Neural cell (in vitro differentiated cells): ENCODE measurements at regions not wholly inside any gene's neighbourhood (a gene's known extent, or its start where the extent isn't known, plus 50 kb on each side); places are given as distances from the start of the nearest gene placed in this dataset.

Source experiments
- H2AFZ ChIP-seq: fragments of 200-600, 300-800 bp; sonication (generic), shearing (Covaris generic); 2 replicates; pipeline ENCODE4 v1.6.0; 2014; ENCODE audit warnings: low read depth, mild to moderate bottlenecking, antibody characterized with exemption, low read length, moderate library complexity
- H3F3A ChIP-seq: fragments of 200-600 bp; shearing (Covaris generic); 2 replicates; pipeline ENCODE4 v1.6.1; 2016; ENCODE audit warnings: mild to moderate bottlenecking, moderate library complexity, mixed read lengths, antibody characterized with exemption, low read length; ENCODE audit not compliant: insufficient read depth, poor library complexity, severe bottlenecking
- H3K27ac ChIP-seq: fragments of 200-600, 300-800 bp; sonication (generic), shearing (Covaris generic); 2 replicates; pipeline ENCODE4 v1.5.1; 2014; ENCODE audit warnings: mild to moderate bottlenecking, low read length, moderate library complexity
- H3K27me3 ChIP-seq: fragments of 300-800, 200-600 bp; sonication (generic), shearing (Covaris generic); 2 replicates; pipeline ENCODE4 v1.6.0; 2014; ENCODE audit warnings: mild to moderate bottlenecking, low read depth, low read length, moderate library complexity; ENCODE audit not compliant: insufficient read depth
- H3K36me3 ChIP-seq: fragments of 300-800, 200-600 bp; sonication (generic), shearing (Covaris generic); 2 replicates; pipeline ENCODE4 v1.5.1; 2014; ENCODE audit warnings: mild to moderate bottlenecking, antibody characterized with exemption, low read length, moderate library complexity; ENCODE audit not compliant: insufficient read depth
- H3K4me2 ChIP-seq: fragments of 300-800, 200-600 bp; sonication (generic), shearing (Covaris generic); 2 replicates; pipeline ENCODE4 v1.6.0; 2014; ENCODE audit warnings: mild to moderate bottlenecking, low read length
- H3K4me3 ChIP-seq: fragments of 300-800, 200-600 bp; sonication (generic), shearing (Covaris generic); 2 replicates; pipeline ENCODE4 v1.5.1; 2014; ENCODE audit warnings: mild to moderate bottlenecking, low read length, moderate library complexity
- H3K79me2 ChIP-seq: fragments of 200-600 bp; shearing (Covaris generic); replicated peaks from 2 replicates; pipeline ENCODE4 v1.6.0; 2014; ENCODE audit warnings: mild to moderate bottlenecking, low read length, moderate library complexity; ENCODE audit not compliant: insufficient read depth
- H3K9ac ChIP-seq: fragments of 300-800, 200-600 bp; sonication (generic), shearing (Covaris generic); 2 replicates; pipeline ENCODE4 v1.6.1; 2016; ENCODE audit warnings: mild to moderate bottlenecking, low read length, mixed read lengths
- H3K9me2 ChIP-seq: fragments of 200-600 bp; shearing (Covaris generic); 2 replicates; pipeline ENCODE4 v1.6.1; 2016; ENCODE audit warnings: mild to moderate bottlenecking, low read length, mixed read lengths; ENCODE audit not compliant: insufficient read depth
- H3K9me3 ChIP-seq: fragments of 200-600, 300-800 bp; sonication (generic), shearing (Covaris generic); 2 replicates; pipeline ENCODE4 v1.6.1; 2016; ENCODE audit warnings: mild to moderate bottlenecking, mixed run types, low read length, moderate library complexity, mixed read lengths
- H4K20me1 ChIP-seq: fragments of 200-600 bp; shearing (Covaris generic); 2 replicates; pipeline ENCODE4 v1.6.1; 2016; ENCODE audit warnings: mild to moderate bottlenecking, mixed run types; ENCODE audit not compliant: insufficient read depth
- EP300 ChIP-seq: fragments of 450-650 bp; conservative IDR thresholded peaks from 2 replicates; pipeline ENCODE4 v1.6.1; 2014; ENCODE audit warnings: antibody characterized with exemption, mild to moderate bottlenecking, moderate library complexity; ENCODE audit not compliant: poor library complexity, severe bottlenecking
- EZH2 ChIP-seq: fragments of 200-600, 300-800 bp; shearing (Covaris generic), sonication (generic); IDR thresholded peaks from 2 replicates; pipeline ENCODE4 v1.6.1; 2014; ENCODE audit warnings: antibody characterized with exemption, low read length, borderline replicate concordance, mild to moderate bottlenecking; ENCODE audit not compliant: insufficient read depth, poor library complexity, severe bottlenecking
- MXI1 ChIP-seq: fragments of 450-650 bp; conservative IDR thresholded peaks from 2 replicates; pipeline ENCODE4 v1.6.1; 2014; ENCODE audit warnings: antibody characterized with exemption, mild to moderate bottlenecking; ENCODE audit not compliant: poor library complexity, severe bottlenecking
- POLR2AphosphoS5 ChIP-seq: IDR thresholded peaks from 2 replicates; pipeline ENCODE4 v1.6.1; 2012
- RAD21 ChIP-seq: fragments of 450-650 bp; conservative IDR thresholded peaks from 2 replicates; pipeline ENCODE4 v1.6.1; 2014; ENCODE audit warnings: antibody characterized with exemption, mild to moderate bottlenecking, moderate library complexity
- SMC3 ChIP-seq: fragments of 450-650 bp; conservative IDR thresholded peaks from 2 replicates; pipeline ENCODE4 v1.6.1; 2014; ENCODE audit warnings: antibody characterized with exemption, mild to moderate bottlenecking, moderate library complexity; ENCODE audit not compliant: poor library complexity
- TAF1 ChIP-seq: IDR thresholded peaks from 2 replicates; pipeline ENCODE4 v1.6.1; 2012; ENCODE audit warnings: low read depth
- TF ChIP-seq, protein P1 (sequence below): IDR thresholded peaks from 2 replicates; pipeline ENCODE4 v1.6.1; 2012; ENCODE audit warnings: borderline replicate concordance
- TF ChIP-seq, protein P2 (sequence below): fragments of 450-650 bp; IDR thresholded peaks from 2 replicates; pipeline ENCODE4 v1.5.1; 2014; ENCODE audit warnings: antibody characterized with exemption, mild to moderate bottlenecking, moderate library complexity; ENCODE audit not compliant: poor library complexity, severe bottlenecking

DNA sequence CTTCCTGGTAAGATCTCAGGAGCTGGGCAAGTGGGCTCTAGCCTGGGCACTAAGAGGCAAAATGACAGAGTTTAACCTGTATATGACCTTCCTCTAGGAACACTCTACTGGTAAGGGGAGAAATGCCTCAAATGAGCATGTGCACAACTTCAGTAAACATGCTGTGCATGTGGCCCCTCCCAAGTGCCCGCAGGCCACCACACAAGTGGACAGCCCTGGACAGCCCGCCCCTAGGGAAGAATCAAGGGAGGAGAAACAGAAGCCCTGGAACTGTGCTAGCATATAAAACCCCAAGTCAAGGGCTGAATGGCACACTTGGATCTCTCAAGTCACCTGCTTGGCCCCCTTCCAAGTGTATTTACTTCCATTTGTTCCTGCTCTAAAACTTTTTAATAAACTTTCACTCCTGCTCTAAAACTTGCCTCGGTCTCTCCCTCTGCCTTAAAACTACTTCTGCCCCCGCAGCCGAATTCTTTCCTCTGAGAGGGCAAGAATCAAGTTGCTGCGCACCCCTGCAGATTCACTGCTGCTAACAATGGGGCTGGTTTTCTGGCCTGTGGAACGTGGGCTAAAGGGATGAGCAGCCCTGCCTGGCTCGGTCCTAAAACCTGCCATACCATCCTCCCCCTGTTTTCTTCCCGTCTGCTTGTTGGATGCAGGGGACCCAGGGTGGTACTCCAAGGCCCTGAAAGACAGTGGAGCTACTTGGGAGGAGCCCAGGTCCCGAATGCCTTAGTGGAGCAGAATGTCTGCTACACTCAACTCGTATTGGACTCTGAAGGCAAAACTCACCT is 93.5 kb downstream of the IER5 start:
- no peaks in the 10 kb centered on the region for H3F3A ChIP-seq
- H3K36me3 ChIP-seq, result no peaks in the 10 kb centered on the region
- H3K27me3 ChIP-seq, result no peaks in the 10 kb centered on the region
- no peak overlapping the region for H3K9ac ChIP-seq
- H2AFZ ChIP-seq, result no peak overlapping the region
- H3K4me3 ChIP-seq, result no peak overlapping the region
- no peaks in the 10 kb centered on the region for H3K9me3 ChIP-seq
- H3K9me2 ChIP-seq, result no peaks in the 10 kb centered on the region
- H4K20me1 ChIP-seq, result no peaks in the 10 kb centered on the region
- H3K79me2 ChIP-seq, result no peaks in the 10 kb centered on the region
- H3K27ac ChIP-seq, result no peak overlapping the region
- H3K4me2 ChIP-seq, result no peak overlapping the region
- TF ChIP-seq TAF1, result no peak
- no peak for TF ChIP-seq POLR2AphosphoS5
- TF ChIP-seq EP300, result no peak
- TF ChIP-seq, protein P1, sequence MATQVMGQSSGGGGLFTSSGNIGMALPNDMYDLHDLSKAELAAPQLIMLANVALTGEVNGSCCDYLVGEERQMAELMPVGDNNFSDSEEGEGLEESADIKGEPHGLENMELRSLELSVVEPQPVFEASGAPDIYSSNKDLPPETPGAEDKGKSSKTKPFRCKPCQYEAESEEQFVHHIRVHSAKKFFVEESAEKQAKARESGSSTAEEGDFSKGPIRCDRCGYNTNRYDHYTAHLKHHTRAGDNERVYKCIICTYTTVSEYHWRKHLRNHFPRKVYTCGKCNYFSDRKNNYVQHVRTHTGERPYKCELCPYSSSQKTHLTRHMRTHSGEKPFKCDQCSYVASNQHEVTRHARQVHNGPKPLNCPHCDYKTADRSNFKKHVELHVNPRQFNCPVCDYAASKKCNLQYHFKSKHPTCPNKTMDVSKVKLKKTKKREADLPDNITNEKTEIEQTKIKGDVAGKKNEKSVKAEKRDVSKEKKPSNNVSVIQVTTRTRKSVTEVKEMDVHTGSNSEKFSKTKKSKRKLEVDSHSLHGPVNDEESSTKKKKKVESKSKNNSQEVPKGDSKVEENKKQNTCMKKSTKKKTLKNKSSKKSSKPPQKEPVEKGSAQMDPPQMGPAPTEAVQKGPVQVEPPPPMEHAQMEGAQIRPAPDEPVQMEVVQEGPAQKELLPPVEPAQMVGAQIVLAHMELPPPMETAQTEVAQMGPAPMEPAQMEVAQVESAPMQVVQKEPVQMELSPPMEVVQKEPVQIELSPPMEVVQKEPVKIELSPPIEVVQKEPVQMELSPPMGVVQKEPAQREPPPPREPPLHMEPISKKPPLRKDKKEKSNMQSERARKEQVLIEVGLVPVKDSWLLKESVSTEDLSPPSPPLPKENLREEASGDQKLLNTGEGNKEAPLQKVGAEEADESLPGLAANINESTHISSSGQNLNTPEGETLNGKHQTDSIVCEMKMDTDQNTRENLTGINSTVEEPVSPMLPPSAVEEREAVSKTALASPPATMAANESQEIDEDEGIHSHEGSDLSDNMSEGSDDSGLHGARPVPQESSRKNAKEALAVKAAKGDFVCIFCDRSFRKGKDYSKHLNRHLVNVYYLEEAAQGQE, result no peak
- TF ChIP-seq, protein P2, sequence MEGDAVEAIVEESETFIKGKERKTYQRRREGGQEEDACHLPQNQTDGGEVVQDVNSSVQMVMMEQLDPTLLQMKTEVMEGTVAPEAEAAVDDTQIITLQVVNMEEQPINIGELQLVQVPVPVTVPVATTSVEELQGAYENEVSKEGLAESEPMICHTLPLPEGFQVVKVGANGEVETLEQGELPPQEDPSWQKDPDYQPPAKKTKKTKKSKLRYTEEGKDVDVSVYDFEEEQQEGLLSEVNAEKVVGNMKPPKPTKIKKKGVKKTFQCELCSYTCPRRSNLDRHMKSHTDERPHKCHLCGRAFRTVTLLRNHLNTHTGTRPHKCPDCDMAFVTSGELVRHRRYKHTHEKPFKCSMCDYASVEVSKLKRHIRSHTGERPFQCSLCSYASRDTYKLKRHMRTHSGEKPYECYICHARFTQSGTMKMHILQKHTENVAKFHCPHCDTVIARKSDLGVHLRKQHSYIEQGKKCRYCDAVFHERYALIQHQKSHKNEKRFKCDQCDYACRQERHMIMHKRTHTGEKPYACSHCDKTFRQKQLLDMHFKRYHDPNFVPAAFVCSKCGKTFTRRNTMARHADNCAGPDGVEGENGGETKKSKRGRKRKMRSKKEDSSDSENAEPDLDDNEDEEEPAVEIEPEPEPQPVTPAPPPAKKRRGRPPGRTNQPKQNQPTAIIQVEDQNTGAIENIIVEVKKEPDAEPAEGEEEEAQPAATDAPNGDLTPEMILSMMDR, result no peak
- TF ChIP-seq RAD21, result no peak
- TF ChIP-seq EZH2, result no peak
- TF ChIP-seq MXI1, result no peak
- TF ChIP-seq SMC3, result no peak

DNA sequence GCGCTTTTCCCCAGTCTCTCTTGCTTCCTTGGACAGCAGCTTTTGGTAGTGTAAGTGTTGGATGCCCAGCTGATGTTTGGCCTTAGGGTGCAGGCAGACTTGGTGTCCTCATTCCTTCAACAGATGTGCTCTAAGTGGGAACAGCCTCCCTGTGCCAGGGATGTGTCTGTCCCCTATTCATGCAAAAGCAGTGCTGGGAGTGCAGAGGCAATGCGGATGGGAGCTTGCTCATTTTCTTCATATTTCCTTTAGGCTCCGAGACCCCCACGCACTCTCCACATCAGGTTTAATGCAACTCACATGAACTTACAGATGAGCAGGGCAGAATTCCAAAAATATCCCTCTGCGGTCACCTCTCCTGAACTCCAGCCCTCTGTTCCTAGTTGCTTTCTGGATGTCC is 96.1 kb downstream of the IER5 start:
- Histone ChIP-seq H3K4me3 (no peak overlapping the region), H4K20me1 (no peaks in the 10 kb centered on the region), H3K9me2 (no peaks in the 10 kb centered on the region), H3K79me2 (no peaks in the 10 kb centered on the region), H3K4me2 (no peak overlapping the region), H3K27me3 (no peaks in the 10 kb centered on the region), H2AFZ (no peak overlapping the region), H3K9me3 (no peaks in the 10 kb centered on the region), H3K9ac (no peak overlapping the region), H3K36me3 (no peaks in the 10 kb centered on the region), H3F3A (no peaks in the 10 kb centered on the region), H3K27ac (no peak overlapping the region)
- no peak for TF ChIP-seq POLR2AphosphoS5

DNA sequence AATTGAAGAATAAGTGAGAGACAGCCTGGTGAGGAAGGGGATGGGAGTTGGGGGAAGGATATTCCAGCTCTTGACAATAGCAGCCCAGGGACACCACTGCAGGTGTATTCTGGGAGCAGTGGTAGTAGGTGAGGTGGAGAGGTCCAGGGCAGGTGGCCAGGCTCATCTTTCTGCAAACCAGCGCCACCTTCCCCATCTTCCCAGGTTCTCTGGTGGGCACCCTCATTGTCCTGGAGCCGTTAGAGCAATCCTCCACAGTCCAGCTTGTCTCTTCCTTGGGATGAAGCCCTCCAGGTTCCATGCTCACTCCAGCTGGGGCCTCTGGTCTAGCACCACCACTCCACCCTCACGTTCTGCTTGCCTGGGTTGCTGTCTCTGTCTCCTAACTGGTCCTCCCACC is 97.0 kb downstream of the IER5 start:
- Histone ChIP-seq H3K9me2 (no peaks in the 10 kb centered on the region), H3K4me2 (no peak overlapping the region), H3F3A (no peaks in the 10 kb centered on the region), H3K27ac (no peak overlapping the region), H3K79me2 (no peaks in the 10 kb centered on the region), H3K9me3 (no peaks in the 10 kb centered on the region), H3K4me3 (no peak overlapping the region), H3K27me3 (no peaks in the 10 kb centered on the region), H3K36me3 (no peaks in the 10 kb centered on the region), H4K20me1 (no peaks in the 10 kb centered on the region), H3K9ac (no peak overlapping the region), H2AFZ (no peak overlapping the region)
- TF ChIP-seq EP300, result no peak
- TF ChIP-seq, protein P1, result no peak
- no peak for TF ChIP-seq POLR2AphosphoS5
- no peak for TF ChIP-seq MXI1
- TF ChIP-seq, protein P2, result no peak
- no peak for TF ChIP-seq EZH2
